ENCODE measurements at regions not wholly inside any gene's neighbourhood (a gene's known extent, or its start where the extent isn't known, plus 50 kb on each side); places are given as distances from the start of the nearest gene placed in this dataset.

GRCh38 chr4:163967710-163968109 lies 473.2 kb downstream of the TMA16 start:
- peaks cover 4% of the 10 kb centered on the region for H3K4me1 Mint-ChIP-seq
- no peak for ATAC-seq (ENCODE audit: low read depth)
- H3K27me3 Mint-ChIP-seq: no peaks in the 10 kb centered on the region
- no peaks in the 10 kb centered on the region for H3K9me3 Mint-ChIP-seq
- H3K36me3 Mint-ChIP-seq: no peaks in the 10 kb centered on the region
- DNase-seq (ENCODE audit: low spot score in 2 of 2): no peak
- no peak overlapping the region for H3K27ac Mint-ChIP-seq
- H3K4me3 Mint-ChIP-seq: no peak overlapping the region

GRCh38 chr4:163969291-163969690 lies 474.8 kb downstream of the TMA16 start:
- no peaks in the 10 kb centered on the region for H3K9me3 Mint-ChIP-seq
- no peak for ATAC-seq (ENCODE audit: low read depth)
- DNase-seq (ENCODE audit: low spot score in 2 of 2): no peak
- H3K36me3 Mint-ChIP-seq: no peaks in the 10 kb centered on the region
- H3K4me1 Mint-ChIP-seq: peaks cover 4% of the 10 kb centered on the region
- H3K27ac Mint-ChIP-seq: no peak overlapping the region
- H3K4me3 Mint-ChIP-seq: no peak overlapping the region
- no peaks in the 10 kb centered on the region for H3K27me3 Mint-ChIP-seq

GRCh38 chr4:163976588-163976987 lies 482.1 kb downstream of the TMA16 start:
- Mint-ChIP-seq H3K9me3 (no peaks in the 10 kb centered on the region), H3K4me1 (no peaks in the 10 kb centered on the region), H3K27ac (no peak overlapping the region), H3K4me3 (no peak overlapping the region), H3K27me3 (no peaks in the 10 kb centered on the region), H3K36me3 (no peaks in the 10 kb centered on the region)
- ATAC-seq (ENCODE audit: low read depth) (no peak), DNase-seq (ENCODE audit: low spot score in 2 of 2) (no peak)

- Mint-ChIP-seq H3K4me3 (no peak overlapping the region), H3K9me3 (no peaks in the 10 kb centered on the region), H3K4me1 (no peaks in the 10 kb centered on the region), H3K36me3 (no peaks in the 10 kb centered on the region), H3K27me3 (peaks cover 1% of the 10 kb centered on the region), H3K27ac (no peak overlapping the region)
- DNase-seq (ENCODE audit: low spot score in 2 of 2) (no peak), ATAC-seq (ENCODE audit: low read depth) (no peak)
Measured at GRCh38 chr4:163988391-163988790, 493.9 kb downstream of the TMA16 start.

- DNase-seq (ENCODE audit: low spot score in 2 of 2): no peak
- Mint-ChIP-seq H3K27me3 (peaks cover 1% of the 10 kb centered on the region), H3K9me3 (no peaks in the 10 kb centered on the region), H3K27ac (no peak overlapping the region), H3K4me1 (no peaks in the 10 kb centered on the region), H3K36me3 (no peaks in the 10 kb centered on the region), H3K4me3 (no peak overlapping the region)
- ATAC-seq (ENCODE audit: low read depth): no peak
Measured at GRCh38 chr4:163988865-163989264, 494.4 kb downstream of the TMA16 start.

GRCh38 chr4:163991298-163991865 lies 496.9 kb downstream of the TMA16 start:
- Mint-ChIP-seq H3K4me3 (no peak overlapping the region), H3K27ac (no peak overlapping the region), H3K27me3 (peaks cover 1% of the 10 kb centered on the region), H3K36me3 (no peaks in the 10 kb centered on the region), H3K9me3 (no peaks in the 10 kb centered on the region), H3K4me1 (no peaks in the 10 kb centered on the region)
- no peak for DNase-seq (ENCODE audit: low spot score in 2 of 2)
- ATAC-seq (ENCODE audit: low read depth): no peak

GRCh38 chr4:164009435-164009834 lies 514.9 kb downstream of the TMA16 start:
- Mint-ChIP-seq H3K4me3 (no peak overlapping the region), H3K36me3 (no peaks in the 10 kb centered on the region), H3K27me3 (no peaks in the 10 kb centered on the region), H3K9me3 (no peaks in the 10 kb centered on the region), H3K27ac (no peak overlapping the region), H3K4me1 (peaks cover 2% of the 10 kb centered on the region)
- ATAC-seq (ENCODE audit: low read depth) (no peak), DNase-seq (ENCODE audit: low spot score in 2 of 2) (no peak)

GRCh38 chr4:164011791-164012190 lies 517.3 kb downstream of the TMA16 start:
- no peak for ATAC-seq (ENCODE audit: low read depth)
- Mint-ChIP-seq H3K27me3 (no peaks in the 10 kb centered on the region), H3K27ac (no peak overlapping the region), H3K4me3 (no peak overlapping the region), H3K9me3 (no peaks in the 10 kb centered on the region), H3K4me1 (peaks cover 2% of the 10 kb centered on the region), H3K36me3 (no peaks in the 10 kb centered on the region)
- no peak for DNase-seq (ENCODE audit: low spot score in 2 of 2)

GRCh38 chr4:164012396-164013027 lies 518.0 kb downstream of the TMA16 start:
- H3K9me3 Mint-ChIP-seq: no peaks in the 10 kb centered on the region
- H3K4me3 Mint-ChIP-seq: no peak overlapping the region
- no peaks in the 10 kb centered on the region for H3K27me3 Mint-ChIP-seq
- H3K27ac Mint-ChIP-seq: no peak overlapping the region
- H3K4me1 Mint-ChIP-seq: peaks cover 2% of the 10 kb centered on the region
- no peaks in the 10 kb centered on the region for H3K36me3 Mint-ChIP-seq
- ATAC-seq (ENCODE audit: low read depth): peak; percentile 59
- DNase-seq (ENCODE audit: low spot score in 2 of 2): peak in 1 of 2 donors; percentile 12

GRCh38 chr4:164021947-164022346 lies 527.5 kb downstream of the TMA16 start:
- no peak for DNase-seq (ENCODE audit: low spot score in 2 of 2)
- no peak overlapping the region for H3K27ac Mint-ChIP-seq
- H3K9me3 Mint-ChIP-seq: peaks cover 4% of the 10 kb centered on the region
- H3K36me3 Mint-ChIP-seq: no peaks in the 10 kb centered on the region
- no peaks in the 10 kb centered on the region for H3K4me1 Mint-ChIP-seq
- H3K27me3 Mint-ChIP-seq: no peaks in the 10 kb centered on the region
- H3K4me3 Mint-ChIP-seq: no peak overlapping the region
- no peak for ATAC-seq (ENCODE audit: low read depth)

- H3K4me1 Mint-ChIP-seq: no peaks in the 10 kb centered on the region
- no peak for ATAC-seq (ENCODE audit: low read depth)
- no peak overlapping the region for H3K27ac Mint-ChIP-seq
- H3K36me3 Mint-ChIP-seq: no peaks in the 10 kb centered on the region
- no peaks in the 10 kb centered on the region for H3K27me3 Mint-ChIP-seq
- DNase-seq (ENCODE audit: low spot score in 2 of 2): no peak
- no peak overlapping the region for H3K4me3 Mint-ChIP-seq
- peaks cover 4% of the 10 kb centered on the region for H3K9me3 Mint-ChIP-seq
Measured at GRCh38 chr4:164023214-164023613, 528.7 kb downstream of the TMA16 start.

- DNase-seq (ENCODE audit: low spot score in 2 of 2): no peak
- H3K27me3 Mint-ChIP-seq: peaks cover 1% of the 10 kb centered on the region
- no peaks in the 10 kb centered on the region for H3K36me3 Mint-ChIP-seq
- no peak for ATAC-seq (ENCODE audit: low read depth)
- H3K4me3 Mint-ChIP-seq: no peak overlapping the region
- no peaks in the 10 kb centered on the region for H3K4me1 Mint-ChIP-seq
- H3K27ac Mint-ChIP-seq: no peak overlapping the region
- peaks cover 4% of the 10 kb centered on the region for H3K9me3 Mint-ChIP-seq
Measured at GRCh38 chr4:164027805-164028204, 533.3 kb downstream of the TMA16 start.

GRCh38 chr4:164039482-164039881 lies 545.0 kb downstream of the TMA16 start:
- Mint-ChIP-seq H3K4me3 (no peak overlapping the region), H3K27ac (no peak overlapping the region), H3K9me3 (peaks cover 8% of the 10 kb centered on the region), H3K36me3 (peaks cover 2% of the 10 kb centered on the region), H3K4me1 (no peaks in the 10 kb centered on the region), H3K27me3 (no peaks in the 10 kb centered on the region)
- no peak for DNase-seq (ENCODE audit: low spot score in 2 of 2)
- no peak for ATAC-seq (ENCODE audit: low read depth)

GRCh38 chr4:164056426-164057142 lies 562.1 kb downstream of the TMA16 start:
- Mint-ChIP-seq H3K27ac (no peak overlapping the region), H3K9me3 (no peaks in the 10 kb centered on the region), H3K36me3 (no peaks in the 10 kb centered on the region), H3K4me3 (no peak overlapping the region), H3K4me1 (no peaks in the 10 kb centered on the region), H3K27me3 (peaks cover 1% of the 10 kb centered on the region)
- DNase-seq (ENCODE audit: low spot score in 2 of 2) (no peak), ATAC-seq (ENCODE audit: low read depth) (no peak)
